T-helper 9 cell (primary cell): ENCODE measurements at regions not wholly inside any gene's neighbourhood (a gene's known extent, or its start where the extent isn't known, plus 50 kb on each side); places are given as distances from the start of the nearest gene placed in this dataset.

Experiments used
- DNase-seq: peaks from one replicate; pipeline ENCODE4 v3.0.0-alpha.2; 2020

DNA sequence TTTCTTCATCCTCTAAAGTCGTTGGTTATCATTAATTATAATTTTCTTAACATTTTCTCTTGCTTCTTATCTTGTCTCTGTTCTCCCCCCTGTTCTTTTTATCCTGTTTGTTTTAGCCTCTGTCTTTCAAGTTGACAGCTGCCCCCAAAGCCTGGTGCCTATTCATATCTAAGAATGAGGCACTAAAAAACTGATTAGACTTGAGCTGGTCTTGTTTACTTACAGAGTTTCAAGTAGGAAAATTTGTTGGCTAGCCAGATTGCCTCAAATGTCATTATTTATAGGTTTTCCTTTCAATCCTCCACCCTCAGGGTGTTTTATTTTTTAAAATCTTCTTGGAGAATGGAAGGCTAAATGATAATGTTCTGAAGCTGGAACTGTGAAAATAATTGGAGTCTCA lies 236.0 kb downstream of the UTP18 start:
- no peak for DNase-seq

DNA sequence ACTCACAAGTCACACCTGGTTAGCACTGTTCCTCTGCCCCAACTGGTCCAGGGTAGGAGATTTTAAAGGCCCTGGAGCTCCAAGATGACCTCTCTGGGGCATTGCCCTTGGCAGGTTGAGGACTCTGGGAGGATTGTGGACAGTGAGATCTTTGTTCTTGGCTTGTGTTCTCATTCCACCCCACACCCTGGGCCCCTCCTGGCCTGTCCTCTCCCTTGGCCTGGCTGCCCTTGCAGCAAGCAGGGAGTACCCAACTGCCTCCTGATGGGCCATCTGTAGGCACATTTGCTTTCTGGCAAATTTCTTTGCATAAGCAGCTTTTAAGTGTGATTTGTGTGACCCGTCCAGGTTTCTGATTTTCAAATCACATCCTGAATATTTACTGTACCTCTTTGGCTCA lies 239.6 kb downstream of the UTP18 start:
- DNase-seq, result no peak

DNA sequence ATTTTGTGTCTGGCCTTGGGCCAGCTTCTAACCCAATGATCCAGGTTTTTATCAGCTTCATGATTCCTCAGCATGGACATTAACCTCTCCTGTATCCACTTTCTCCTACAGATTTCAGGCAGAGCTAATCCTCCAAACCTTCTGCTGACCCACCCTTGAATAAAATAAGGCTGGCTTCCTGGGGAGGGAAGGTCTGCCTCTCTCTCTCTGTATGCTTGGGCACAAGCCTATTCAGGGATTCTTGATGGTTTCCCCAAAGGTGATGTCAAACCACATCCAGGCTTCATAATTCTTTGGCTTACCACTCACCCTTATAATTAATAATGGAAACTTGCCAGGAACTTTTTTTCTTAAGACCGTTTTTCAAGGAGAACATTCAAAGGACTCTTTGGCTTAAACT lies 240.1 kb downstream of the UTP18 start:
- no peak for DNase-seq

DNA sequence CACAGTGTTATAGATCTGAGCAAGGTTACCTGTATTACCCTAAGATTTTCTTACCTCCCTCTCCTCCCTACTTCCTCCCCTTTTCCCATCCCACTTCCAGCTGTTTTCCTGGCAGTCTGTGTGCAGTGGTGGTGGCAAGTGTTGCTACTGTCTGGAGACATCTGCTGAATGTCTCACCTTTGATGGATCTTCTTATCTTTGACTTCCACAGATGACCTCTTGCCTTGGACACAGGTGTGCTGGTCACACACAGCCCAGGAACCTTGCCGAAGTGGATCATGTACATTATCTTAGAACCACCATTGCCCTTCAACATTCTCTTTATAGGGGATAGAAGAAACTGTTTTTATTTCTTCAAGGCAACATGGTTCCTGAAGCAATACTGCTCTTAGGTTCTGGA lies 245.1 kb downstream of the UTP18 start:
- DNase-seq, result no peak

DNA sequence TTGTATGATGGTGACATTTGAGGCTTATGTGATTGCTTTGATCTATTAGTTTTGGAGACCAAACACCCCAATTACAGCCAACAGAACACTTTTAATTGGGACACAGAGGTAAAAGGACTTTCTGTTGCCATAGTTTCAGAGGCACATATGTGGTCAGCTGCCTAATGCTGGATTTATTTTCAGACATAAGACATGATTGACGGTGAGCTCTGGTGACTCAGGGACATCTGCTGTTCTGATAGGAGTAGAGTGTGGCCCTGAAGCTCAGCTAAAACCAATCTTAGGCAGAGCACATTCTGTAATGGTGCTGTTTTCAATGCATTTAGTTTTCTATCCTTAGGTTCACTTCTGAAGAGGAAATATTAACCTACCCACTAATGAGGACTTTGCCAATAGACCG lies 247.1 kb downstream of the UTP18 start:
- no peak for DNase-seq

DNA sequence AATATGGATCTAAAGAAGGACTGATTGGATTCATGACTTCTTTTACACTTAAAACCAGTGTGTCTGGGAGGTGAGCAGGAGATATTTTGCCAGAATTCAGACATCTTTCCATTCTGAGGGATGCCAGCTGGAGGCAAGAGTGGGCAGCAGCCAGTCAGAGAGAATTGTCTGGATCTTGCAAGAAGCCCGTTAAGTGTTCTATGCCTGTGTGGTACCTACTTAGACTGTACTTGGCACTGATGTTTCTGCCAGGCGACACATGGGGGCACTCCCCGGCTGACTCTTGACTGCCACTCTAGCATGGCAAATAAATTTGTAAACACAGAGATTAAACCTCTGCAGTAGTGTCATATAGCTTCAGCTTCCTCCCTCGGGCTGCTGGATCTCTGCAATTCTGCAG lies 247.7 kb downstream of the UTP18 start:
- no peak for DNase-seq

DNA sequence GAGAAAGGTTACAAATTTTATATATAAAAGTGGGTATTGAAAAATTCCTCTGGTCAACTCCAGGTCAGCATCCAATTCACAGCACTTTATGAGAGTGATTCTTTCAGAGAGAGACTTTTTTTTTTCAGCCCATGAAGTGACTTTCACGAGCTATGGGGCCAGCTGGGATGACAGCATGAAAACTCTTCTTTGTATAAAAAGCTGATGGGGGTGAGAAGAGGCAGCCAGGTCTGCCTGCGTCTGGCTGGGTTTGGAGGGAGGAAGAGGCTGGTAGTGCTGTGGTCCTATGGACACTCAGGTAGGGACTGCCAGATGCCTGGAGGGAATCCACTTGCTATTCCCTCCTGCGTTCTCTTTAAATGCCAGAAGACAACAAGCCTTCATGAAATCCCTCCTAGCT lies 250.6 kb downstream of the UTP18 start:
- DNase-seq, result no peak

DNA sequence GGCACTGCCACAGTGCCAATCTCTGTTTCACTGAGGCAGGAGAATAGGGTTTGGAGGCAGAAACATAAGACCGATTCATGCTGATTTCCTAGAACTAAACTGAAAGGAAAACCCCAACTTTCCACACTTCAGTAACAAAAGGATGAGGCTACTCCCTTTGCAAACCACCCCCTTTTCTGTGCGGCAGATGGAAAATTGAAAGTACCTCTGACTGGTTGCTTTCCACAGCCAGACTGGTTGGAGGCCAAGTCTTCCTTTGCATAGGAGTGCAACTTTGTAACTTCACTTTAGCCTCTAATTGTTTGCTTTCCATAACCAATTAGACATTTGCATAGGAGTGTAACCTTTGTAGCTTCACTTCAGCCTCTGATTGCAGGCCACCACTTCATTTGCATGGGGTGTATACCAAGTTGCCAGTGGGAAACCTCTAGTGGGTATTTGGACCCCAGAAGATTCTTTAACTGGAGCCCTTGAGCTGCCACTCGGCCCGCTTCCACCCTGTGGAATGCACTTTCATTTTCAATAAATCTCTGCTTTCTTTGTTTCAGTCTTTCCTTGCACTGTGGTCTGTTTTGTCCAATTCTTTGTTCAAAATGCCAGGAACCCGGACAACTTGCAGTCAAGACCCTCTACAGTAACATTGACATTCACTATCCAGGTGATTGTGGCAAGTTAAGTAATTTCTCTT lies 252.0 kb downstream of the UTP18 start:
- no peak for DNase-seq

DNA sequence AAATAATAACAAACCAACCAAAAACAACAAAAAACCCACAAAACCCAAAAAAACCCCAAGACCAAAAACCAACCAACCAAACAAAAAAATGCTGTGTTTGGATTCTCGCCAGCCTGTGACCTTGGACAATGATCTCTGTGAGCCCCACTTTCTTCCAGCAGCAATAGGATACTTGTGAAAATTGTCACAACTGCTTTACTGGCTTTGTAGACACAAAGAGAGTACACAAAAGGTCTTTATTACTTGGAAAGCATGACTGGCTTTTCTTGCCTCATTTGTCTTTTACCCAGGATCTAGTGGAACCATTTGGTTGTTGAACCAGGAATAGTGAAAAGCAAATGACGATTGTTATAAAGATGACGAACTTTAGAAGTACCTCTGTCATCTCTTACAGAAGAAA lies 256.6 kb downstream of the UTP18 start:
- no peak for DNase-seq

DNA sequence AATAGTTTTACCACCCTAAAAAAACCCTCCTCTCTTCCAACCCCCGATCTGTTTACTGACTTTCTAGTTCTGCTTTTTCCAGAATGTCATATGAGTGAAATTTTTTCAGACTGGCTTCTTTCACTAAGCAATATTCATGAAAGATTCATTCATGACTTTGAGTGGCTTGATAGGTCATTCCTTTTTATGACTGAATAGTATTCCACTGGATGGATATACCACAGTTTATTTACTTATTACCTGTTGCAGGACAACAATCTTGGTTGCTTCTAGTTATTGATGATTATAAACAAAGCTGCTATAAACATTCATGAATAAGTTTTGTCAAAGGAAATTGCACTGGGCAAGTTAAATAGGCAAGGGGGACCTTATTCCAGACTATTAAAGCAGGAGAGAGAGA lies 264.2 kb downstream of the UTP18 start:
- no peak for DNase-seq

DNA sequence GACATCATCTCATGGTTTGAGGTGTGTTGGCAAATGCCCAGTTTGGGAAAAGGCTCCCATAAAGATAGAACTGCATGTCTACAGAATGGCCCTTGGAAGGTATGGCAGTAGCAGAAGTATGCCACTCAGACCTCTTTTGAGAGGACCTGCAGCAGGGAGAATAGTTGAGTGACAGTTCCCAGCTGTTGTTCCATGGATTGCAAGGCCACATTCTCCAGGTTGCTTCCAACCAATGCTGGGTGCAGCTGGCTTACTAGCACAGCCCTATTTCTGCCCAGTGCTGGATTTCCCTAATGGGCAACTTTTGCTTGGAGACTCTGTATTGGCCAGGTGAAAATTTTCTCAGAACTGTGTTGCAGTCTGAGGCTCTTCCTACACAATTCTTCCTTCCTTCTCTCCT lies 266.2 kb downstream of the UTP18 start:
- DNase-seq, result no peak

DNA sequence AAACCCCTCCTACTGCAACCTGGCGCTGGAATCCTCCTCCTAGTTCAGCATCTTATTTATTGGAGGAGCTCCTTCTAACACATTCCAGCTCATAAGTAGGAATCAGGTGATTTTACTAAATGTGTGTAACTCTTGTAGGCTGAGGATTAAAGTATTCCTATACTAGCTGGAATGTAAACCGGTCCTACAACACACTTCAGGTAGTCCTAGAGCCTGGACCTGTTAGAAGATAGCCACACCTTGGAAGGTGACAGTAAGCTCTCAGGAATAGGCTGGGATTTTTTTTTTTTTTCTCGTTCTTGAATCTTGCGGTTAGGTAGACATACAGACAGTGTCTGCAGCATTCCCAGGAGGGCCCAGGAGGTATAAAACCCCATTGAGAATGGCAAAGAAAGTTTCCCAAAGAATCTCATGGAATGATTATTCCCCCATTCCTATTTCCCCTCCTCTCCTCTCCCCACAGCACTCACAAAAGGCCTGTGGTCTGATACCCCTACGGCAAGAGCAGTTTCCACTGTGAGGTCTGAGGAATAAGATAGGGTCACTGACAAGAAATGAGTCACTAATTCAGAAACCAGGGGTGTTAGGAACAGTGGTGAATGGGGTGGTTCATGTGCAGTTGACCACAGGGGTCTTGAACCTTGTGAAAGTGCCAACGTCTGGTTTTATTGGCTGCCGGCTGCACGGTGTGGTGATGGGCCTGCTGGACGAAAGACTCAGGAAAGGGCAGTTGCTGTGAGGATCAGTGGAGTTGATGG lies 267.1 kb downstream of the UTP18 start:
- DNase-seq, result no peak

DNA sequence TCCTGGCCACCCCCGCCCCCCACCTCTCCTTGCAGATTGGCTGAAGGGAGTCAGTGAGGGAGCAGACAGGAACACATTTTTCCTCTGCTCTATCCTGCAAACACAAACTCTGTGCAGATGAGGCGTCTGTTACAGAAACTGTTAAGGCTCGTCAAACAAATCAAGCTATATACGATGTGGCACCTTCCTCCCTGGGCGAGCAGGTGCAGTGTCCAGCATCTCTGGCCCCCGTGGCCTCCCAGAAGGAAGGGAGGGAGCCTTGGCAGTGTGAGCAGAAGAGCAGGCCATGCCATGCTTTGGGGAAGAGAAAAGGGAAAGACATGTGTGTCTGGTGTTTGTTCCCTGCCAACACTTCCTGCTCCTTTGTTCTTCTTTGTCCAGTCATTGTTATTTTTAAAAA lies 267.8 kb downstream of the UTP18 start:
- DNase-seq, result no peak

DNA sequence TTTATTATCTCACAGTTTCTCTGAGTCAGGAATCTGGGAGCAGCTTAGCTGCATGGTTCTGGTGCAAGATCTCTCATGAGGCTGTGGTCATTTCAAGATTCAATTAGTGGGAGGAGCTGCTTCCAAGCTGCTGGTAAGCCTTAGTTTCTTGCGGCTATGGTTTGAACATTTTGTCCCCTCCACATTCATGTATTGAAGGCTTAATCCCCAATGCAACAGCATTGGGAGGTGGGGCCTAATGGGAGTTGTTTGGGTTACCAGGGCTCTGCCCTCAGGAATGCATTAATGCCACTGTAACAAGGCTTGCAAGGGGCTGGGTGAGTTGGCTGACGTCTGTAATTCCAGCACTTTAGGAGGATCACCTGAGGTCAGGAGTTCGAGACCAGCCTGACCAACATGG lies 272.9 kb downstream of the UTP18 start:
- no peak for DNase-seq

DNA sequence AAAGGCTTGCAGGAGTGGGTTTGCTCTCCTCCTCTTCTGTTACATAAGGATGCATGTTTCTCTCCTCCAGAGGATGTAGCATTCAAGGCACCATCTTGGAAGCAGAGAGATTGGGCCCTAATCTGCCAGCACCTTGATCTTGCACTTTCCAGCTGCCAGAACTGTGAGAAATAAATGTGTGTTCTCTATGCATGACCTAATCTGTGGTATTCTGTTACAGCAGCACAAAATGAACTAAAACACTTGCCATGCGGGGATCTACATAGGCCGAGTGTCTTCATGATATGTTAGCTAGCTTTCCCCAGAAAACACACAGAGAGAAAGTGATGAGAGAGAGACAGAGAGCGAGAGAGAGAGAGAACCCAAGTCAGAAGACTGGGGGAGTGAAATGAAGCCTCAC lies 273.5 kb downstream of the UTP18 start:
- no peak for DNase-seq

DNA sequence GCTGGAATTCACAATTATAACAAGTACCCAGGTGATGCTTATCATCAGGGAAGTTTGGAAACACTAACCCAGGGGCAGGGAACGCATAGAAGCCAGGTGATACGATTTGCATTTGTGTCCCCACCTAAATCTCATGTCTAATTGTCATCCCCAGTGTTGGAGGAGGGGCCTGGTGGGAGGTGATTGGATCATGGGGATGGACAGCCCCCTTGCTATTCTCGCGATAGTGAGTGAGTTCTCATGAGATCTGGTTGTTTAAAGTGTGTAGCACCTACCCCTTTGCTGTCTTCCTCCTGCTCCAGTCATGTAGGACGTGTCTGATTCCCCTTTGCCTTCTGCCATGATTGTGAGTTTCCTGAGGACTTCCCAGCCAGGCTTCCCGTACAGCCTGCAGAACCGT lies 276.3 kb downstream of the UTP18 start:
- DNase-seq, result no peak

DNA sequence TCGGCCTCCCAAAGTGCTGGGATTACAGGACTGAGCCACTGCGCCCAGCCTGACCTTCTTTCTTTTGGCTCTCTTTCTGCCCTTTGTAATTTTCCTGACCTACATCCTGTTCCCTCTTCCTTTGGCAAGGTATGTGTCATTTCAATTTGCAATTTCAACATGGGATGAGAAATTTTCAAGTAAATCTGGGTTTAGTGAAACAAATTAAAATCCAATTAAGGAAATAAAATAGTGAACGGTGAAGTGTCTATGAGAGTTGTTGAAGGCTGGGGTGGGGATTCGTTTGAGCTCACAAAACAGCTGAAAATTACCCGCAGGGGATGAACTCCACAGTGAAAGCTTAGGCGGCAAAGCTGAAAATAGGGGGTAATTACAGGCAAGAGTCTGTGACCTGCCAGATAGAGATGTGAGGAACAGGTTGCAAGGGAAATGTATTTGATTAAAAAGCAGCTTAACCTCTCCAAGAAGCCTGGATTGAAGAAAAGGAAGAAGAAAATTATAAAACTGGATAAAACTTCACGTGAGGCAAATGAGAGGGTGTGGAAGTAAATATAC lies 277.7 kb downstream of the UTP18 start:
- no peak for DNase-seq

DNA sequence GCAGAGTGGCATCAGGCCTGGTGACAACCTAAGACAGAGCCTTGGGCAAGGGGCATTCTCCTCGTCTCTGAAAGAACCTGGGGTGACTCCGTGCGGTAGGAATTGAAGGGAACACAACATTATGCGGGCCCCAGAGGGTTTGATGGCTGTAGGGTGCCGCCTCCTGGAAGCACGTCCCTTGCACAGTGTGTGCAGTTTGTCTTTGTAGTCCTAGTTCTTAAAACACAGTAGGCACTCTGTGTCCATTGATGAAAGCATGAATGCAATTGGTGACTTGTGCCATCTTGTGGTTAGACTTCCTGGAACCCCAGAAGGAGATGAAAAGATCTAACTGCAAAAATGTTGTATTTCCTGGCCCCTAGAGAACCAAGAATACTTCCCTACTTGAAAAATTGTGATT lies 279.8 kb downstream of the UTP18 start:
- no peak for DNase-seq

DNA sequence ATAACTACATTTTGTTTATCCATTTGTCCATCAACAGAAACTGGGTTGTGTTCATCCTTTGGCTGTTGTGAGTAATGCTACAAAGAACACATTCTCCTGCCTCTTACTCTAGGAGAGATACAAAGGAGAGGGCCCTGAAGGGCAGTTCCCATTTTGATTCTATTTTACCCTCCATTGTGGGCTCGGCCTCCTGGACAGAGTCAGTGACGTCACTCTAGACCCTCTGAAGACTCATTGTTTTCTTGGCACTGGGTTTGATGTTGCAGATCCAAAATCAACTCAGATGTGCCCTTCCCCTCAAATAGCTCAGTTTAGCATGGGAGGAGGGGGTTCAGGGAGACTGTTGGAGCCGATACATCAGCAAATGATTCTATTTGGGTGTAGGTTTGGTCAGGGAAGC lies 280.9 kb downstream of the UTP18 start:
- no peak for DNase-seq

DNA sequence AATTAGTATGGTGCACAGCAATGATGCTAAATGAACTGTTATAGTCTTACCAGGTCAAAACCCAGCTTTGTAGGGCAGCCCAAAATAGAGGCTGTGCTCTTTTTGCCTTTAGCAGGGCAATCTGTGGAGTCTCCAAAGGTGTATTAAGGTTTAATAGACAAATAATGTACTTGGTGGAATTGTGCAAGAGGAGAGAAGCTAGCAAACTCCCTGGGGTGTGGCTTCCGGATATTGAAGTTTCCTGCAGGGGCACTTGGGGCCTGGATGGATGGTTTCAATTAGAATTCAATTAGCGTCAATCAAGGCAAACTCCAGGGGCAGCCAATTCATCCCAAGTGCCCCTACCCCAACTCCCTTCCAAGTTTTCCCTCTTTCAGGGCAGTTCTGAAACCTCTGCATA lies 285.8 kb downstream of the UTP18 start:
- DNase-seq, result no peak

DNA sequence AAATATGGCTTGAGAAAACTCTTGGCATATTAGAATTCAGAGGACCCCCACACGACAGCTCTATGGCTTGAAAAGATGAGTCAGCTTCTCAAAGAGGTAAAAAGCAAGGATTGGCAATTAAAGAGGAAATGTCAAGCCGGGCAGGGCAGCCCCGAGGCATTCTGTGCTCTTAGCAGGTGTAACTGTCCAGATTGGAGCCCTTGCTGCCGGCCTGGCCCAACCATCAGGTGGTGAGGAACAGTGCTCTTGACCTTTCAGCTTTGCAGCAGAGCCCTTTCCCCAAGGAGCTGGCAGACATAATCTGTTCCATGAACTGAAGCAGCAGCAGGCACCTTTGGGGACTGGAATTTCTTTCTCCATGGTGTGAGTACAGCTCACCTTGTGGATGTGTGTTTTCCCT lies 287.8 kb downstream of the UTP18 start:
- no peak for DNase-seq

DNA sequence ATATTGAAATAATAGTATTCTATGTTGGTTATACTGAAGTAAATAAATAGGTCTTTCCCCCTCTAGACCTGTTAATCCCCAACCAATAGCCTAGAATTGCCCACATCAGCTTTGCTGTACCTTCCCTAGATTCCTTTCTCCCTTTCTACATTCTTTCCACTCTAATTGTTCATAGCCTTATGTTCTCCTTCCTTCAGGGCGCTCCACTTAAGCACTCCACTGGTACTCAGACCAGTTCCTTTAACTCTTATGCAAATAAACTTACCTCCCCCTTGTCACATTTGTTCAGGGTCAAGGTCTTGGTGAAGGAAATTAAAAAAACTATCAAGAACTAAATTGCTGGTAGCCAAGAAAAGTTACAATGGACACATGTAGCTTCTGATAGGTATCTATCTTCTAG lies 294.8 kb downstream of the UTP18 start:
- no peak for DNase-seq

DNA sequence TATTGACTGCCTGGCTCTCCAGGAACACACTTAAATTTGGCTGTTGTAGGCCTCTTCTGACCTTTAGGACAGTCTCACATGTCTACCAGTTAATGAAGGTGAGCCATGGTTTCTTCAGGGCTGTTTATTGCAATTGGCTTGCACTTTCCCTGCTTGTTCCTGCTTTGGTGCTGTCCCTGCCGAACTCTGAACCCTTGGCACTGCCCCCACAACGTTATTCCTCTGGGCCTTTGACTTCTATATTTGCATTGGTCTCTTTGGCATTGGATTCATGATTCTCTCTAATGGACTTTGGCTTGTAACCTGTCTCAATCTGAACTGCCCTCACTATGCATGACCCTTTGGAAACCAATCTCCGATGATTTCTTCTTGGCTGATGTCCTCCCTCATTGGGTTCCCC lies 299.4 kb downstream of the UTP18 start:
- DNase-seq, result no peak

DNA sequence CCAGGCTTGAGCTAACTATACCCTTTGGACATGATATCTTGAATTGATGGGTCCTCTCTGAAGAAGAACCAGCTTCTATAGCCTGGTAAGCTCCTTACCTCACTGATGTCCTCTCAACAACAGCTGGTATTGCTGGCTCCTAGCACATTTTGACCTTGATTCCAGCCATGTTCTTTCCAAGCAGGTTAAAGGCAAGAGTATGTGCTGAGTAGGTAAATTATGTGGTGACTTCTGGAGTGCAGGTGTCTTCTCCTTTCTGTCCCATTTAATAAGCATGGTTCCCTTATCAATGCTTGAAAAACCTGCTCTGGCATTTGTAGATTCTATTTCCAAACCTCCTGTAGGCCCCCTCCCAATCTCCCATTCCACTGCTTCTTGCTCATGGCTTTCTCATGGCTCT lies 300.1 kb downstream of the UTP18 start:
- DNase-seq, result no peak

DNA sequence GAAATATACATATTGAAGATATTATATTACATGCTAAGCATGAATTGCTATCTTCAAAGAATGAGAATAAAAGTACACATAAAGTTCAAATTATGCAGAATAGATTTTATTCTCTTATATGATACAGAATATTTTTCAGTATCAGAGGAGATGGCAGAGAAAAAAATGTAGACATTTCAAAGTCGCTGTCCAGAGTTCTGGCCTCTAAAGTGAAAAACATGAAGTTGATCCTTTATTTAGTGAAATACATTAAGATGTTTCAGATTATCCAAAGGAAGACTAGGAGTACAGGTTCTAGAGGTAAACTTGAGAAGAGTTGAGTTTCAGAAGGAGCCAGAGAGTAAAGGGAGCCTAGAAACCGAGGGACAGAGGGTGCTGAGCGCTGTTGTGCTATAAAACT lies 303.6 kb downstream of the UTP18 start:
- no peak for DNase-seq
